IMR-90 (cell line): ENCODE measurements at regions not wholly inside any gene's neighbourhood (a gene's known extent, or its start where the extent isn't known, plus 50 kb on each side); places are given as distances from the start of the nearest gene placed in this dataset.

Experiments used
- ATAC-seq: fragments of 200-7000 bp; cut with Tn5 transposase; 2 replicates; pipeline ENCODE4 v1.9.1; 2020; ENCODE audit warnings: low read depth, mild to moderate bottlenecking, moderate library complexity
- BruUV-seq: library from RNA; stranded (reverse); fragments of 400-500 nt; replicated peaks from 2 replicates; lab custom pipeline; 2021; lab: Mats Ljungman, UMichigan
- CTCF ChIA-PET: fragments of 300-600 bp; formaldehyde crosslinking; extraction: SDS; loops from one replicate; lab custom pipeline; 2021; ENCODE audit warnings: antibody characterized with exemption; lab: Yijun Ruan, JAX
- POLR2A ChIA-PET: fragments of 300-600 bp; sonication (Branson Sonifier 250); formaldehyde crosslinking; loops from one replicate; lab custom pipeline; 2022; ENCODE audit warnings: antibody characterized with exemption; ENCODE audit not compliant: unreplicated experiment; lab: Charles Lee
- DNase-seq: peaks from one replicate; pipeline ENCODE4 v3.0.0; 2013
- H2AFZ ChIP-seq: replicated peaks from 2 replicates; pipeline ENCODE3; 2013; ENCODE audit warnings: low read length, mild to moderate bottlenecking; ENCODE audit not compliant: poor library complexity
- H2AK5ac ChIP-seq: 2 replicates; pipeline ENCODE4 v1.6.1; 2013; ENCODE audit warnings: low read depth, low read length, inconsistent platforms
- H2AK9ac ChIP-seq: replicated peaks from 2 replicates; pipeline ENCODE3; 2013; ENCODE audit warnings: mild to moderate bottlenecking, low read depth, low read length, moderate library complexity; ENCODE audit not compliant: poor library complexity
- H2BK120ac ChIP-seq: 2 replicates; pipeline ENCODE4 v1.6.1; 2013; ENCODE audit warnings: low read depth, low read length, inconsistent platforms
- H2BK15ac ChIP-seq: 3 replicates; pipeline ENCODE4 v1.6.1; 2013; ENCODE audit warnings: low read depth, low read length, inconsistent platforms
- H2BK20ac ChIP-seq: 2 replicates; pipeline ENCODE4 v1.6.1; 2013; ENCODE audit warnings: low read depth, mild to moderate bottlenecking, inconsistent platforms, low read length, moderate library complexity
- H2BK5ac ChIP-seq: 2 replicates; pipeline ENCODE4 v1.6.1; 2013; ENCODE audit warnings: mild to moderate bottlenecking, low read depth, low read length, inconsistent platforms; ENCODE audit not compliant: poor library complexity, severe bottlenecking
- H3K14ac ChIP-seq: replicated peaks from 2 replicates; pipeline ENCODE4 v1.6.1; 2013; ENCODE audit warnings: low read depth, low read length, inconsistent platforms
- H3K18ac ChIP-seq: 2 replicates; pipeline ENCODE4 v1.6.1; 2013; ENCODE audit warnings: low read depth, low read length, control low read depth
- H3K23ac ChIP-seq: 2 replicates; pipeline ENCODE4 v1.6.1; 2013; ENCODE audit warnings: low read depth, low read length, inconsistent platforms
- H3K27ac ChIP-seq: 2 replicates; pipeline ENCODE4 v1.5.1; 2013; ENCODE audit warnings: mild to moderate bottlenecking, control low read depth, low read length; ENCODE audit not compliant: insufficient read depth
- H3K27me3 ChIP-seq: 2 replicates; pipeline ENCODE4 v1.6.1; 2013; ENCODE audit warnings: low read length; ENCODE audit not compliant: control insufficient read depth, insufficient read depth
- H3K36me3 ChIP-seq: 2 replicates; pipeline ENCODE4 v1.6.1; 2013; ENCODE audit warnings: low read length, mixed read lengths; ENCODE audit not compliant: control insufficient read depth, insufficient read depth
- H3K4ac ChIP-seq: 2 replicates; pipeline ENCODE4 v1.6.1; 2013; ENCODE audit warnings: low read depth, low read length, inconsistent platforms
- H3K4me1 ChIP-seq: 2 replicates; pipeline ENCODE4 v1.6.1; 2013; ENCODE audit warnings: low read length, mixed read lengths; ENCODE audit not compliant: control insufficient read depth, insufficient read depth
- H3K4me2 ChIP-seq: 2 replicates; pipeline ENCODE4 v1.6.1; 2013; ENCODE audit warnings: low read depth, mild to moderate bottlenecking, control low read depth, low read length, moderate library complexity
- H3K4me3 ChIP-seq: 2 replicates; pipeline ENCODE4 v1.5.1; 2013; ENCODE audit warnings: low read depth, mild to moderate bottlenecking, control low read depth, low read length, moderate library complexity; ENCODE audit not compliant: insufficient read depth
- H3K56ac ChIP-seq: 2 replicates; pipeline ENCODE4 v1.6.1; 2013; ENCODE audit warnings: low read length, inconsistent platforms; ENCODE audit not compliant: insufficient read depth; ENCODE audit errors: extremely low read depth
- H3K79me1 ChIP-seq, 2 experiments: 2 replicates each; pipeline ENCODE4 v1.6.1; 2013; ENCODE audit warnings: low read length in 2 of 2, inconsistent platforms in 1 of 2, low read depth in 1 of 2
- H3K9ac ChIP-seq: 2 replicates; pipeline ENCODE4 v1.6.1; 2013; ENCODE audit warnings: low read depth, low read length, control low read depth
- H3K9me1 ChIP-seq: 2 replicates; pipeline ENCODE4 v1.6.1; 2013; ENCODE audit warnings: low read length, inconsistent platforms; ENCODE audit not compliant: insufficient read depth
- H3K9me3 ChIP-seq: 2 replicates; pipeline ENCODE4 v1.6.1; 2013; ENCODE audit warnings: low read length; ENCODE audit not compliant: control insufficient read depth, insufficient read depth
- H4K20me1 ChIP-seq: 2 replicates; pipeline ENCODE4 v1.6.1; 2013; ENCODE audit warnings: low read length, inconsistent platforms; ENCODE audit not compliant: insufficient read depth
- H4K5ac ChIP-seq: 2 replicates; pipeline ENCODE4 v1.6.1; 2013; ENCODE audit warnings: mild to moderate bottlenecking, low read depth, low read length, control low read depth
- H4K8ac ChIP-seq, 2 experiments: 2 replicates each; pipeline ENCODE4 v1.6.1; 2013; ENCODE audit warnings: low read depth in 2 of 2, low read length in 2 of 2, control low read depth in 1 of 2, inconsistent platforms in 1 of 2
- H4K91ac ChIP-seq: 2 replicates; pipeline ENCODE4 v1.6.1; 2013; ENCODE audit warnings: low read depth, low read length, inconsistent platforms; ENCODE audit not compliant: insufficient read depth
- BHLHE40 ChIP-seq: fragments of 150-350 bp; IDR thresholded peaks from 2 replicates; pipeline ENCODE4 v1.6.1; 2016; ENCODE audit warnings: mild to moderate bottlenecking, low read depth, low read length
- CEBPB ChIP-seq: IDR thresholded peaks from 2 replicates; pipeline ENCODE4 v1.6.1; 2012; ENCODE audit warnings: low read depth, low read length, improper control_type of control experiment
- CHD1 ChIP-seq: IDR thresholded peaks from 2 replicates; pipeline ENCODE4 v1.6.1; 2012; ENCODE audit warnings: low read depth, low read length, improper control_type of control experiment
- CTCF ChIP-seq: conservative IDR thresholded peaks from 2 replicates; pipeline ENCODE4 v1.5.1; 2012; ENCODE audit warnings: mild to moderate bottlenecking, low read depth, low read length, improper control_type of control experiment
- FOS ChIP-seq: fragments of 150-350 bp; IDR thresholded peaks from 2 replicates; pipeline ENCODE4 v1.6.1; 2016; ENCODE audit warnings: low read depth, low read length
- MAZ ChIP-seq: IDR thresholded peaks from 2 replicates; pipeline ENCODE4 v1.6.1; 2012; ENCODE audit warnings: low read depth, mild to moderate bottlenecking, low read length, improper control_type of control experiment, moderate library complexity, borderline replicate concordance
- MXI1 ChIP-seq: IDR thresholded peaks from 2 replicates; pipeline ENCODE4 v1.6.1; 2012; ENCODE audit warnings: low read depth, mild to moderate bottlenecking, low read length, moderate library complexity, borderline replicate concordance
- POLR2A ChIP-seq: IDR thresholded peaks from 2 replicates; pipeline ENCODE4 v1.6.1; 2012; ENCODE audit warnings: mild to moderate bottlenecking, low read depth, low read length
- RAD21 ChIP-seq: IDR thresholded peaks from 2 replicates; pipeline ENCODE4 v1.6.1; 2012; ENCODE audit warnings: low read length, improper control_type of control experiment
- RCOR1 ChIP-seq: IDR thresholded peaks from 2 replicates; pipeline ENCODE4 v1.6.1; 2012; ENCODE audit warnings: mild to moderate bottlenecking, low read length, improper control_type of control experiment; ENCODE audit not compliant: insufficient replicate concordance
- RFX5 ChIP-seq: IDR thresholded peaks from 2 replicates; pipeline ENCODE4 v1.8.0; 2012; ENCODE audit warnings: low read depth, mild to moderate bottlenecking, low read length, moderate library complexity
- SMC3 ChIP-seq: fragments of 150-350 bp; IDR thresholded peaks from 2 replicates; pipeline ENCODE4 v1.6.1; 2016; ENCODE audit warnings: low read depth, mild to moderate bottlenecking, antibody characterized with exemption, low read length, moderate library complexity
- WGBS, 2 experiments: methylation state at CpG; one replicate each; pipeline versions ENCODE4 v1.1.5 to v1.1.7; 2013; ENCODE audit warnings: missing lambda C conversion rate in 2 of 2; ENCODE audit not compliant: insufficient read length in 1 of 2; ENCODE audit errors: extremely low coverage in 2 of 2; 5-methylcytosine and 5-hydroxymethylcytosine counted together
- dilution Hi-C: fragments of 300-500 bp; cut with HindIII; formaldehyde crosslinking; loops from one replicate; pipeline ENCODE4 v1.14.3; 2018; ENCODE audit warnings: low sequenced_read_pairs; ENCODE audit not compliant: unreplicated experiment
- in situ Hi-C: fragments of 300-500 bp; cut with MboI; formaldehyde crosslinking; loops from 3 replicates; pipeline ENCODE4 v1.14.3; 2019; ENCODE audit warnings: low sequenced_read_pairs, inconsistent platforms, mixed read lengths
- intact Hi-C: fragments of 100-400 bp; cut with micrococcal nuclease; formaldehyde crosslinking; loops from 2 replicates; pipeline ENCODE4 v1.10.0; 2022
- TF ChIP-seq, protein P1 (sequence below): fragments of 150-350 bp; IDR thresholded peaks from 2 replicates; pipeline ENCODE4 v1.6.1; 2016; ENCODE audit warnings: low read depth, mild to moderate bottlenecking, low read length, moderate library complexity, borderline replicate concordance
- TF ChIP-seq, protein P2 (sequence below): fragments of 150-350 bp; IDR thresholded peaks from 2 replicates; pipeline ENCODE4 v1.6.1; 2017; ENCODE audit warnings: mild to moderate bottlenecking, antibody characterized with exemption, low read length, low read depth

- no peak overlapping the region for H3K4me3 ChIP-seq
- no peak overlapping the region for H2BK120ac ChIP-seq
- ATAC-seq = no peak
- no peaks in the 10 kb centered on the region for H3K9me3 ChIP-seq
- no peak overlapping the region for H4K8ac ChIP-seq
- H3K56ac ChIP-seq = no peak overlapping the region
- in situ Hi-C loops = no loop called here
- H2BK15ac ChIP-seq = no peak overlapping the region
- H3K36me3 ChIP-seq = no peaks in the 10 kb centered on the region
- POLR2A ChIA-PET = no interaction called here
- no peak overlapping the region for H4K91ac ChIP-seq
- H3K27ac ChIP-seq = no peak overlapping the region
- H3K9me1 ChIP-seq = no peaks in the 10 kb centered on the region
- H2AK9ac ChIP-seq = no peak overlapping the region
- no peaks in the 10 kb centered on the region for H3K27me3 ChIP-seq
- no CpG with 5 or more reads among the region's 6 CpGs for WGBS, 2 experiments
- intact Hi-C loops = no loop called here
- no peak for TF ChIP-seq RFX5
- TF ChIP-seq RCOR1 = no peak
- no peak for TF ChIP-seq BHLHE40
- TF ChIP-seq, protein P1, sequence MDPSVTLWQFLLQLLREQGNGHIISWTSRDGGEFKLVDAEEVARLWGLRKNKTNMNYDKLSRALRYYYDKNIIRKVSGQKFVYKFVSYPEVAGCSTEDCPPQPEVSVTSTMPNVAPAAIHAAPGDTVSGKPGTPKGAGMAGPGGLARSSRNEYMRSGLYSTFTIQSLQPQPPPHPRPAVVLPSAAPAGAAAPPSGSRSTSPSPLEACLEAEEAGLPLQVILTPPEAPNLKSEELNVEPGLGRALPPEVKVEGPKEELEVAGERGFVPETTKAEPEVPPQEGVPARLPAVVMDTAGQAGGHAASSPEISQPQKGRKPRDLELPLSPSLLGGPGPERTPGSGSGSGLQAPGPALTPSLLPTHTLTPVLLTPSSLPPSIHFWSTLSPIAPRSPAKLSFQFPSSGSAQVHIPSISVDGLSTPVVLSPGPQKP = no peak
- TF ChIP-seq RAD21 = no peak
- no peak for TF ChIP-seq CTCF
- TF ChIP-seq, protein P2, sequence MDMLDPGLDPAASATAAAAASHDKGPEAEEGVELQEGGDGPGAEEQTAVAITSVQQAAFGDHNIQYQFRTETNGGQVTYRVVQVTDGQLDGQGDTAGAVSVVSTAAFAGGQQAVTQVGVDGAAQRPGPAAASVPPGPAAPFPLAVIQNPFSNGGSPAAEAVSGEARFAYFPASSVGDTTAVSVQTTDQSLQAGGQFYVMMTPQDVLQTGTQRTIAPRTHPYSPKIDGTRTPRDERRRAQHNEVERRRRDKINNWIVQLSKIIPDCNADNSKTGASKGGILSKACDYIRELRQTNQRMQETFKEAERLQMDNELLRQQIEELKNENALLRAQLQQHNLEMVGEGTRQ = no peak
- no peak for TF ChIP-seq SMC3
- no peak for TF ChIP-seq CHD1
- no peak for TF ChIP-seq POLR2A
- no peak for TF ChIP-seq MXI1
- no peak for TF ChIP-seq FOS
- TF ChIP-seq CEBPB = no peak
- TF ChIP-seq MAZ = no peak
- H2BK5ac ChIP-seq = no peak overlapping the region
- H3K4me2 ChIP-seq = no peak overlapping the region
- H2AFZ ChIP-seq = no peak overlapping the region
- BruUV-seq = no TSS peak
- H2BK20ac ChIP-seq = no peak overlapping the region
- H4K20me1 ChIP-seq = no peaks in the 10 kb centered on the region
- CTCF ChIA-PET = interaction anchor here (1.1 to 1.3 kb wide), 2 partner anchors 32 to 67 kb away, joined by 3 to 4 read pairs; no protein-coding TSS in a partner anchor
- H2AK5ac ChIP-seq = no peak overlapping the region
- no peak overlapping the region for H3K14ac ChIP-seq
- no peak for DNase-seq
- H4K5ac ChIP-seq = no peak overlapping the region
- H3K4ac ChIP-seq = no peak overlapping the region
- no peak overlapping the region for H3K18ac ChIP-seq
- H3K9ac ChIP-seq = no peak overlapping the region
- dilution Hi-C loops = no loop called here
- H3K79me1 ChIP-seq = no peaks in the 10 kb centered on the region
- H3K4me1 ChIP-seq = no peaks in the 10 kb centered on the region
- H3K23ac ChIP-seq = no peak overlapping the region
Observed at GRCh38 chr5:109612278-109612905, 77.3 kb upstream of the MAN2A1 start.
